ENCODE measurements at regions not wholly inside any gene's neighbourhood (a gene's known extent, or its start where the extent isn't known, plus 50 kb on each side); places are given as distances from the start of the nearest gene placed in this dataset.

DNA sequence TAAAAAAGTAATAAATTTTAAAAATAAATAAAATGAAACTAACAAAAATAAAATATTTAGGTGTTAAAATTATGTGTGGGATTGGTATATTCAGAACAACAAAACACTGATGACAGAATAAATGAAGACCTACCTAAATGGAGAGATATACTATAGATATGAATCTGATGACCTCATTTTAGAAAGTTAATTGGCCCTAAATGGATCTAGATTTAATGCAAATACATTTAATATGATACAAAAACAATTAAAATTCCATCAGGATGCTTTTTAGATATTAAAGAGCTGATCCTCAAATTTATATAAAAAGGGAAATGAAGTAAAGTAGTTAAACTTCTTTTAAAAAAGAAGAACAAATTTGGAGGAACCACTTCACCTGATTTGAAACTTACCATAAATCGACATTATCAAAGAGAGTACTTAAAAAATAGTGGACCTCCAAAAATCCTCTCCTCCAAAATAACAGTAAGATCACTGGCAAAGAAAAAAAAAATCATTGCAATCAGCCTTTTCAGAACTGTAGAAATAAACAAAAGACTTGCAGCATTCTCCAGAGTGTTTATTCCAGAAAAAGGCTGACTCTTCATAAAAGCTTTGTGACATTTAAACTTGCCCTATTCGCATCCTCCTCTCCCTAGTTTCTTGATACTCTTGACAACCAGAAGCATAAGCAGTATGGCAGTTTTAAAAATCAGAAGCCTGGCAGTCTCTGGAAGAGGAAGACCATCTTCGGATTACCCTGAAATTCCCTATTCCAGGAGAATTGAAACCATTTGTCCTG, 125.9 kb upstream of the AKR1E2 start:
- peaks cover 8 to 49% of the 10 kb centered on the region in 2 donors for H3K27me3 Mint-ChIP-seq (ENCODE audit: low read depth in 2 of 2)
- H3K4me1 Mint-ChIP-seq, result peaks cover 7 to 8% of the 10 kb centered on the region in 2 donors
- DNase-seq (no peak), ATAC-seq (no peak)
- no peaks in the 10 kb centered on the region for H3K36me3 Mint-ChIP-seq
- no peak overlapping the region for H3K4me3 Mint-ChIP-seq
- H3K4me1 ChIP-seq (ENCODE audit: control insufficient read depth, insufficient read depth, low read length), result no peaks in the 10 kb centered on the region
- H3K9me3 ChIP-seq (ENCODE audit: control insufficient read depth, insufficient read depth, low read length), result no peaks in the 10 kb centered on the region
- H3K9me3 Mint-ChIP-seq, result no peaks in the 10 kb centered on the region
- no peak for TF ChIP-seq CTCF (IDR thresholded peaks at IDR 0.05)
- 90% methylated on average over 3 of the region's 3 CpGs for WGBS (ENCODE audit: insufficient coverage)
- H3K36me3 ChIP-seq (ENCODE audit: control insufficient read depth, insufficient read depth, low read length), result no peaks in the 10 kb centered on the region
- no peak overlapping the region for H3K27ac ChIP-seq (ENCODE audit: low read length)
- intact Hi-C loops (cut with micrococcal nuclease), result no loop called here
- H3K27me3 ChIP-seq (ENCODE audit: control insufficient read depth, insufficient read depth, low read length), result no peaks in the 10 kb centered on the region
- no peak overlapping the region for H3K27ac Mint-ChIP-seq
- no peak overlapping the region for H3K4me3 ChIP-seq (ENCODE audit: low read length)

- DNase-seq (no peak), ATAC-seq (no peak)
- intact Hi-C loops (cut with micrococcal nuclease), result no loop called here
- no peaks in the 10 kb centered on the region for H3K9me3 ChIP-seq (ENCODE audit: control insufficient read depth, insufficient read depth, low read length)
- Mint-ChIP-seq H3K4me3 (no peak overlapping the region), H3K27me3 (ENCODE audit: low read depth in 2 of 2) (peaks cover 8 to 42% of the 10 kb centered on the region in 2 donors), H3K4me1 (no peaks in the 10 kb centered on the region), H3K36me3 (no peaks in the 10 kb centered on the region), H3K9me3 (no peaks in the 10 kb centered on the region), H3K27ac (no peak overlapping the region)
- WGBS (ENCODE audit: insufficient coverage), result 88% methylated on average over 1 of the region's 1 CpG
- H3K36me3 ChIP-seq (ENCODE audit: control insufficient read depth, insufficient read depth, low read length), result no peaks in the 10 kb centered on the region
- H3K4me3 ChIP-seq (ENCODE audit: low read length), result no peak overlapping the region
- no peaks in the 10 kb centered on the region for H3K4me1 ChIP-seq (ENCODE audit: control insufficient read depth, insufficient read depth, low read length)
- TF ChIP-seq CTCF (IDR thresholded peaks at IDR 0.05), result no peak
- H3K27ac ChIP-seq (ENCODE audit: low read length), result no peak overlapping the region
- no peaks in the 10 kb centered on the region for H3K27me3 ChIP-seq (ENCODE audit: control insufficient read depth, insufficient read depth, low read length)
Measured at GRCh38 chr10:4698075-4698474, 127.9 kb upstream of the AKR1E2 start.

DNA sequence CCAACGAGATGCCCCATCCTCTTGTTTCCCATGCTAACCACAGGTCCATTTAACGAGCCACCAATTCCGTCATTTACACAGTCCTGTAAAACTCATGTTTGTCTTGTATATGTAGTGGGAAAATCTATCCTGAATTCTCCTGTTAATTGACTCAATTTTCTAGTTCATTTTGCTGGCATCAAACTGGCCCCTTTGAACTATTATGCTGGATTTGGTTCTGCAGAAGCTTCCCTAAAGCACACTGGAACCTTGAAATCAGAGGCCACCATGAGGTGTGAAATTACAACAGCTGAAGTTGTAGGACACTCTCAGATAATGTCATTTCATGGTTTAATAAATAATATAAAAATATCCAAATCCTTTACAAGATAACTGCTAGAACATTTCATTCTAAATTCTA, 129.8 kb upstream of the AKR1E2 start:
- H3K27me3 ChIP-seq (ENCODE audit: control insufficient read depth, insufficient read depth, low read length), result no peaks in the 10 kb centered on the region
- Mint-ChIP-seq H3K27ac (no peak overlapping the region), H3K4me3 (no peak overlapping the region), H3K4me1 (no peaks in the 10 kb centered on the region), H3K36me3 (no peaks in the 10 kb centered on the region), H3K9me3 (no peaks in the 10 kb centered on the region), H3K27me3 (ENCODE audit: low read depth in 2 of 2) (peaks cover 11 to 30% of the 10 kb centered on the region in 2 donors)
- ATAC-seq (no peak), DNase-seq (no peak)
- 86% methylated on average over 1 of the region's 3 CpGs for WGBS (ENCODE audit: insufficient coverage)
- no peak overlapping the region for H3K27ac ChIP-seq (ENCODE audit: low read length)
- H3K4me1 ChIP-seq (ENCODE audit: control insufficient read depth, insufficient read depth, low read length), result no peaks in the 10 kb centered on the region
- intact Hi-C loops (cut with micrococcal nuclease), result no loop called here
- no peaks in the 10 kb centered on the region for H3K9me3 ChIP-seq (ENCODE audit: control insufficient read depth, insufficient read depth, low read length)
- no peaks in the 10 kb centered on the region for H3K36me3 ChIP-seq (ENCODE audit: control insufficient read depth, insufficient read depth, low read length)
- no peak overlapping the region for H3K4me3 ChIP-seq (ENCODE audit: low read length)
- TF ChIP-seq CTCF (IDR thresholded peaks at IDR 0.05), result no peak

GRCh38 chr10:4693967-4694366, 132.0 kb upstream of the AKR1E2 start:
- DNase-seq (no peak), ATAC-seq (no peak)
- no peak overlapping the region for H3K4me3 Mint-ChIP-seq
- Histone ChIP-seq H3K4me3 (ENCODE audit: low read length) (no peak overlapping the region), H3K27ac (ENCODE audit: low read length) (no peak overlapping the region), H3K27me3 (ENCODE audit: control insufficient read depth, insufficient read depth, low read length) (no peaks in the 10 kb centered on the region), H3K36me3 (ENCODE audit: control insufficient read depth, insufficient read depth, low read length) (no peaks in the 10 kb centered on the region), H3K4me1 (ENCODE audit: control insufficient read depth, insufficient read depth, low read length) (no peaks in the 10 kb centered on the region), H3K9me3 (ENCODE audit: control insufficient read depth, insufficient read depth, low read length) (no peaks in the 10 kb centered on the region)
- peaks cover 14 to 26% of the 10 kb centered on the region in 2 donors for H3K27me3 Mint-ChIP-seq (ENCODE audit: low read depth in 2 of 2)
- no peak for TF ChIP-seq CTCF (IDR thresholded peaks at IDR 0.05)
- intact Hi-C loops (cut with micrococcal nuclease), result no loop called here
- H3K9me3 Mint-ChIP-seq, result no peaks in the 10 kb centered on the region
- no peaks in the 10 kb centered on the region for H3K36me3 Mint-ChIP-seq
- no peak overlapping the region for H3K27ac Mint-ChIP-seq
- 94% methylated on average over 3 of the region's 4 CpGs for WGBS (ENCODE audit: insufficient coverage)
- H3K4me1 Mint-ChIP-seq, result no peaks in the 10 kb centered on the region

Measured in natural killer cell (primary cell).